DND-41 (cell line): ENCODE measurements at regions not wholly inside any gene's neighbourhood (a gene's known extent, or its start where the extent isn't known, plus 50 kb on each side); places are given as distances from the start of the nearest gene placed in this dataset.
"Not testable (repeated sequence)": the region's sequence is repeated elsewhere in the genome, so short reads cannot be mapped to it uniquely, and the experiment has no call there.

Experiments
- ATAC-seq: fragments of 200-7000 bp; cut with Tn5 transposase; 3 replicates; pipeline ENCODE4 v1.9.1; 2021; ENCODE audit warnings: low read depth; ENCODE audit not compliant: insufficient read depth
- DNase-seq: peaks from one replicate; pipeline ENCODE4 v3.0.0-alpha.2; 2020
- H2AFZ ChIP-seq: 2 replicates; pipeline ENCODE4 v1.6.0; 2012; ENCODE audit warnings: low read depth, low read length
- H3K27ac ChIP-seq: 2 replicates; pipeline ENCODE4 v1.5.1; 2012; ENCODE audit warnings: low read length, inconsistent platforms
- H3K27me3 ChIP-seq: fragments of 200-600 bp; sonication (generic); 2 replicates; pipeline ENCODE4 v1.6.0; 2012; ENCODE audit warnings: low read length, mild to moderate bottlenecking, inconsistent platforms; ENCODE audit not compliant: insufficient read depth, poor library complexity
- H3K36me3 ChIP-seq: 2 replicates; pipeline ENCODE4 v1.5.1; 2012; ENCODE audit warnings: low read length, inconsistent platforms; ENCODE audit not compliant: insufficient read depth
- H3K4me1 ChIP-seq: 2 replicates; pipeline ENCODE4 v1.5.1; 2012; ENCODE audit warnings: mild to moderate bottlenecking, low read length; ENCODE audit not compliant: insufficient read depth
- H3K4me2 ChIP-seq: 2 replicates; pipeline ENCODE4 v1.6.0; 2012; ENCODE audit warnings: mild to moderate bottlenecking, moderate library complexity, low read length, inconsistent platforms; ENCODE audit not compliant: insufficient read depth
- H3K4me3 ChIP-seq, 2 experiments: fragments of 200-600 bp in 1 of 2; shearing (Covaris generic) in 1 of 2; 2 replicates each; pipeline ENCODE4 v1.5.1; 2012 to 2016; ENCODE audit warnings: inconsistent platforms in 2 of 2, low read length in 2 of 2, mild to moderate bottlenecking in 2 of 2, low read depth in 1 of 2, moderate library complexity in 1 of 2
- H3K79me2 ChIP-seq: 2 replicates; pipeline ENCODE4 v1.6.0; 2012; ENCODE audit warnings: low read length, inconsistent platforms; ENCODE audit not compliant: insufficient read depth
- H3K9ac ChIP-seq: 2 replicates; pipeline ENCODE4 v1.6.0; 2012; ENCODE audit warnings: low read depth, mild to moderate bottlenecking, inconsistent platforms, low read length, moderate library complexity
- H3K9me3 ChIP-seq: 2 replicates; pipeline ENCODE4 v1.5.1; 2012; ENCODE audit warnings: low read length, moderate library complexity, mild to moderate bottlenecking, inconsistent platforms; ENCODE audit not compliant: insufficient read depth, severe bottlenecking
- H4K20me1 ChIP-seq: 2 replicates; pipeline ENCODE4 v1.6.0; 2012; ENCODE audit warnings: low read length; ENCODE audit not compliant: insufficient read depth
- CTCF ChIP-seq: IDR thresholded peaks from 2 replicates; pipeline ENCODE4 v1.5.1; 2012; ENCODE audit warnings: borderline replicate concordance, low read length, moderate library complexity, mild to moderate bottlenecking; ENCODE audit not compliant: poor library complexity, severe bottlenecking; ENCODE audit errors: extremely low read depth
- EZH2 ChIP-seq: IDR thresholded peaks from 3 replicates; pipeline ENCODE4 v1.6.1; 2012; ENCODE audit warnings: borderline replicate concordance, low read depth, mild to moderate bottlenecking, moderate library complexity, low read length, inconsistent platforms; ENCODE audit not compliant: severe bottlenecking

DNA sequence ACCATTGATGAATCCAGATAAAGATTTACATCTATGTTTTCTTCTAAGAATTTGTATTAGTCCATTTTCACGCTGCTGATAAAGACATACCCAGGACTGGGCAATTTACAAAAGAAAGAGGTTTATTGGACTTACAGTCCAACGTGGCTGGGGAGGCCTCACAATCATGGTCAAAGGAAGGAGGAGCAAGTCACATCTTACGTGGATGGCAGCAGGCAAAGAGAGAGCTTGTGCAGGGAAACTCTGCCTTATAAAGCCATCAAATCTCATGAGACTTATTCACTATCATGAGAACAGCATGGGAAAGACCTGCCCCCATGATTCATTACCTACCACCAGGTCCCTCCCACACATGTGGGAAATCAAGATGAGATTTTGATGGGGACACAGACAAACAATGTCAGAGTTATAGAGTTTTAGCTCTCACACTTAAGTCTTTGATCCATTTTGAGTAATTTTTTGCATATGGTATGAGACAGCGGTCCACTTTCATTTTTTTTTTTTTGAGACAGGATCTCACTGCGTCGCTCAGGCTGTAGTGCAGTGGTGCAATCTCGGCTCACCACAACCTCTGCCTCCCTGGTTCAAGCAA is 53.5 kb upstream of the JADE2 start:
- DNase-seq = not testable (repeated sequence)

DNA sequence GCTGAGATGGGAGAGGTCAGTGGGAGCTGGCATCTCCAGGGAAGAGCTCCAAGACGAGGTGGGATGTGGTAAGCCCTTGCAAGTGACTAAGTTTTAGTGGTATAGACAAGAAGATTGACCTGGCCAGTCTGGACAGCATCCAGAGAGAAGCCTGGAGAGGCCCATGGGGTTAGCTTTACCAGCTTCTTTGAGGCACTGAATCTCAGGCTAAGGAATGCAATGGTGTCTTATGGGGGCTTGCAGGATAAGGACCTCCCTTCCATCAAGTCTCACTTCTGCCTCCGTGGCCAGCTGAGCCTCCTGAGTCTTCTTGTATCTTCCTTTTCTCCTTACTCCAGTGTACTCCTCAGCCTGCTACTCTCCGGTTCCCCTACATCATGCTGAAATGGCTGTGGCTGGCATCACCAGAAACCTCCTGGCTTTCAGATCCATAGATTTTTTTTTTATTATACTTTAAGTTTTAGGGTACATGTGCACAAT is 56.5 kb upstream of the JADE2 start:
- Histone ChIP-seq H3K9ac (no peak overlapping the region), H3K9me3 (no peaks in the 10 kb centered on the region), H3K27me3 (no peaks in the 10 kb centered on the region), H3K4me1 (peaks cover 21% of the 10 kb centered on the region), H3K4me2 (no peak overlapping the region), H3K36me3 (no peaks in the 10 kb centered on the region), H2AFZ (no peak overlapping the region), H3K79me2 (no peaks in the 10 kb centered on the region), H3K4me3 (no peak overlapping the region), H4K20me1 (no peaks in the 10 kb centered on the region), H3K27ac (no peak overlapping the region)
- ATAC-seq (no peak), DNase-seq (no peak)
- TF ChIP-seq EZH2 = no peak
- TF ChIP-seq CTCF = no peak

More for the DNA sequence above, 53.5 kb upstream of the JADE2 start:
- not testable (repeated sequence) for ATAC-seq, H3K4me1 ChIP-seq, H3K79me2 ChIP-seq, H2AFZ ChIP-seq, H3K27me3 ChIP-seq, H3K4me2 ChIP-seq, H3K9me3 ChIP-seq, H3K4me3 ChIP-seq, H3K36me3 ChIP-seq, H3K27ac ChIP-seq, H4K20me1 ChIP-seq, H3K9ac ChIP-seq

- ATAC-seq (no peak), DNase-seq (no peak)
- no peak overlapping the region for H3K9ac ChIP-seq
- no peak overlapping the region for H3K4me2 ChIP-seq
- no peaks in the 10 kb centered on the region for H4K20me1 ChIP-seq
- H3K27ac ChIP-seq = no peak overlapping the region
- H3K4me1 ChIP-seq = peaks cover 21% of the 10 kb centered on the region
- no peaks in the 10 kb centered on the region for H3K9me3 ChIP-seq
- no peak overlapping the region for H2AFZ ChIP-seq
- no peaks in the 10 kb centered on the region for H3K27me3 ChIP-seq
- H3K36me3 ChIP-seq = no peaks in the 10 kb centered on the region
- no peaks in the 10 kb centered on the region for H3K79me2 ChIP-seq
- H3K4me3 ChIP-seq = no peak overlapping the region
- no peak for TF ChIP-seq EZH2
- no peak for TF ChIP-seq CTCF
Observed at GRCh38 chr5:134467231-134467630, 55.5 kb upstream of the CDKN2AIPNL start.

GRCh38 chr5:134466241-134467069 is 54.8 kb upstream of the CDKN2AIPNL start:
- TF ChIP-seq CTCF (no peak), EZH2 (no peak)
- Histone ChIP-seq H3K9ac (peak overlapping the region; percentile 75), H3K4me3 (peak overlapping the region; percentile 29 to 64), H3K4me1 (peaks cover 21% of the 10 kb centered on the region), H3K79me2 (no peaks in the 10 kb centered on the region), H4K20me1 (no peaks in the 10 kb centered on the region), H2AFZ (peak overlapping the region; percentile 86), H3K36me3 (no peaks in the 10 kb centered on the region), H3K27me3 (no peaks in the 10 kb centered on the region), H3K4me2 (peak overlapping the region; percentile 81), H3K27ac (peak overlapping the region; percentile 78), H3K9me3 (no peaks in the 10 kb centered on the region)
- DNase-seq (peak; percentile 74), ATAC-seq (peak; percentile 72)
